NAMALWA (cell line): ENCODE measurements at regions not wholly inside any gene's neighbourhood (a gene's known extent, or its start where the extent isn't known, plus 50 kb on each side); places are given as distances from the start of the nearest gene placed in this dataset.
"Not testable (repeated sequence)": the region's sequence is repeated elsewhere in the genome, so short reads cannot be mapped to it uniquely, and the experiment has no call there.

Experiments
- DNase-seq: peaks from one replicate; pipeline ENCODE4 v3.0.0-alpha.2; 2015; ENCODE audit warnings: low spot score

DNA sequence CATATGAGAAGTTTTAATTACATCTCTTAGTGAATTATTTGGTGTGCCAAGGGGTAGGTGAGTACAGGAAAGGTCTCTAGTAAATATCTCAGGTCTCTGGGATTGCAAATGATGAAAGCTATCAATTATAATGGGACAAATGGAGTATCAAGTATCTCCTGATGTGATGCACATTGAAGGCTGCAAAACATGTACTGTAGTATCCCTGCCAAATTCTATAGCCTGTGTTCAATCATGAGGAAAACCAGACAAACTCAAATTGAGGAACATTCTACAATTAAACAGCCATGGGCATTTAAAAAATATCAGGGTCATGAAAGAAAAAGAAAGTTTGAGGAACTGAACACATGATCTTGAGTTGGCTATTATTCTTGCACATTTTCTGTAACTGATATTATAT is 665.4 kb upstream of the PABPC4L start:
- DNase-seq, result no peak

DNA sequence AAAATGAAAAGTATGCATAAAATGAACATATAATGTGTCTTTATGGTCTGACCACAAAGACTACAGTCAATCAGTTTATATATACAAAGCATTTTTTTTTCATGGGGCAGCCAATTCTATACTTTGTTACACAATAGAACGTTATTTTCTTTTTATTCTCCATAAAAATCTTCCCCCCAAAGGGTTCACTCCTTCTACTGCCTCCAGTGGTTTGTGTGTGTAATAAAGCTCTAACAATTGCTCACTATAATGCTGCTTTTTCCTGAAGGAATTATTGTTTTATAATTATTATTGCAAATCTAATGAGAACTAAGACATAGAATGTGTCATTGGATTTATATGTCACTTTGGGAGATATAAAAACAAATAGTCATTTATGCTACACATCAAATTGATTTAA is 664.1 kb upstream of the PABPC4L start:
- no peak for DNase-seq

DNA sequence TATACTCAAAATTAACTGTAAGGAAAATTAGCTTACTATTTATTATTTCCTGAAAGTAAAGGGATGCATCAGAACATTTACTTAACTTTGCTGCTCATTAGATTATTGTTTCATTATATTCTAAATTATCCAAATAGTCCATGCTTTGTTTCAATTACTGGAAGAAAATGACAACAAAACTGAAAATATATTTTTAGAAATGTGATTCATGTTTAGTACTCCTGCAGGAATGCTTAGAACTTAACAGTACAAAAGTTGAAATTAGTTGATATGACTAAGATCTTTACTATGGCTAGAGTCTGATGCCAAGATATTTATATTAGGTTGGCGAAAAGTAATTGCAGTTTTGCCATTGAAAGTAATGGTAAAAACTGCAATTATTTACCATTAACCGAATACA is 660.5 kb upstream of the PABPC4L start:
- DNase-seq, result no peak

DNA sequence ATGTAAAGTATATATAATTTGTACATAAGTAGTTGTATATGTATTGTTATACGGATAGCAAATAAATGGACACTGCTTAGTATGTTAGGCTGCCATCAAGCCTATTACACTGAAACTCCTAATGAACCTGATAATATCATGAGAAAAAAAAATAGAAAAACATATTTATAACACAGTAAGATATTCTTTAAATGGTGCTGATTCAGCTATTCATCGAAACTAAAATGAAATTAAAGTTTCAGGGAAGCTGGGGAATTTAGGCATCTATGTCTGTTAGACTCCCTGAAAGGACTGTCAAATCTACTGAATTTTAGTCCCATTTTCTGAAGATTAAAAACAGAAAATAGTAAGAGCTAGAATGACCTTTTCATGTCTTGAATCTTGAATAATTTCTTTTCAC is 647.1 kb upstream of the PABPC4L start:
- no peak for DNase-seq

DNA sequence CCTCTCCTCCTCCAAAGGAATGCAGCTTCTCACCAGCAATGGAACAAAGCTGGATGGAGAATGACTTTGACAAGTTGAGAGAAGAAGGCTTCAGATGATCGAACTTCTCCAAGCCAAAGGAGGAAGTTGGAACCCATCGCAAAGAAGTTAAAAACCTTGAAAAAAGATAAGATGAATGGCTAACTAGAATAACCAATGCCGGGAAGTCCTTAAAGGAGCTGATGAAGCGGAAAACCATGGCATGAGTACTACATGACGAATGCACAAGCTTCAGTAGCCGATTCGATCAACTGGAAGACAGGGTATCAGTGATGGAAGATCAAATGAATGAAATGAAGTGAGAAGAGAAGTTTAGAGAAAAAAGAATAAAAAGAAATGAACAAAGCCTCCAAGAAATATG is 629.2 kb upstream of the PABPC4L start:
- not testable (repeated sequence) for DNase-seq

DNA sequence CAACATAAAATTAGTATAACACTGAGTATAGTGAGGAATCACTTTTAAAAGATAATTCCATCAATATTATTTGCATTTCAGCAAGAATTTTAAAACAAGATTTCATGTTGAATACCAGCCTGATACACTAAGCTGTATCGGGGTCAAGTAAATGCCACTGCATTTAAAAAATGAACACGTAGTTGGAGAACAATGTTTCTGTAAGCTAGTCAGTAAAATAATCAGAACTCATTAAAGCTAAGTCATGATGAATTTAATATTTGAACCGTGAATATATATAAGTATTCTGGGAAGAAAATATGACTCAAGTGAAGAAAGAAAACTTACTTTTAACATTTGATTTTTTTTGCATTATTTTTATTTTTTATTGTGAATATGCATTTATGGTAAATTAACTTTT is 611.0 kb upstream of the PABPC4L start:
- no peak for DNase-seq

DNA sequence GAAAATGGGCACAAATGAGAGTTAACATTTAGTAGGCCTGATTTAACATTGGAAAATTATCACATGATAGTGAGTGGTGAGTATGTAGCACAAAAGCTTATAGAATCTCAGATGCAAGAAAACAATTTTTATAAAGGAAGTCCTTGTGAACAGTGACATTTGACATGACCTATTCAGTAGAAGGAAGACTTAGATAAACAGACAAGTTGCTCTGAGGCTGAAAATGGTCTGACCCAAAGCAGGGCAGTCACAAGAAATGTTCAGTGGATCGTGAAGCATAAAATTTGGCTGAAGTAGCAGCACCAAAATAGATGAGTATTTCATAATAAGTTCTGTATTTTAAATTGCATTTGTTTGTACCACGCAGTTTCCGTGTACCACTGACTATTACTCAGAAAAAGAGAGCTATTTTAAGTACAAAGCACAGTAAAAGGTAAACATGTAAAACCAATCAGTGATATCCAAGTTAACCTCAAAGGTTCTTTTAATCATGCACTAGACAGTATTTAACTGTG is 605.7 kb upstream of the PABPC4L start:
- DNase-seq, result peak; percentile 18

DNA sequence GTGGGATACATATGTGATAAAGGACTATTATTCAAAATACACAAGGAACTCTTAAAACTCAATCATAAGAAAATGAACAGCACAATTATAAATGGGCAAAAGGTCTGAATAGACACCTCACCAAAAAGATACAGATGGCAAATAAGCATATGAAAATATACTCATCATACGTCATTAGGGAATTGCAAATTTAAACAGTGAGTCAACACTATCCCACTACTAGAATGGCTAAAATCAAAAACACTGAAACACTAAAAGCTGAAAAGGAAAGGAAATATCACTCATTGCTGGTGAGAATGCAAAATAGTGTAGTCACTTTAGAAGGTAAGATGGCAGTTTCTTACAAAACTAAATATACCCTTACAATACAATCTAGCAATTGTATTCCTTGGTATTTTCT is 597.0 kb upstream of the PABPC4L start:
- DNase-seq, result no peak

DNA sequence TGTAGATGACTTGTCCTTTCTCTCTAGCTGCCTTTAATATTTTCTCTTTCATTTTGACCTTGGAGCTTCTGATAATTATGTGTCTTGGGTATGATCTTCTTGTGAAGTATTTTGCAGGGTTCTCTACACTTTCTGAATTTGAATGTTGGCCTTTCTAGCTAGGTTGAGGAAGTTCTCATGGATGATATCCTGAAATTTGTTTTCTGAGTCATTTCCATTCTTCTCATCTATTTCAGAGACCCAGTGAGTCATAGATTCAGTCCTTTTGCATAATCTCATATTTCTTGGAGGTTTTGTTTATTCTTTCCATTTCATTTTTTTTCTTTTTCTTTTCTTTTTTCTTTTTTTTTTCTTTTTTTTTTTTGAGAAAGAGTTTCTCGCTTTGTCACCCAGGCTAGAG is 585.7 kb upstream of the PABPC4L start:
- no peak for DNase-seq

DNA sequence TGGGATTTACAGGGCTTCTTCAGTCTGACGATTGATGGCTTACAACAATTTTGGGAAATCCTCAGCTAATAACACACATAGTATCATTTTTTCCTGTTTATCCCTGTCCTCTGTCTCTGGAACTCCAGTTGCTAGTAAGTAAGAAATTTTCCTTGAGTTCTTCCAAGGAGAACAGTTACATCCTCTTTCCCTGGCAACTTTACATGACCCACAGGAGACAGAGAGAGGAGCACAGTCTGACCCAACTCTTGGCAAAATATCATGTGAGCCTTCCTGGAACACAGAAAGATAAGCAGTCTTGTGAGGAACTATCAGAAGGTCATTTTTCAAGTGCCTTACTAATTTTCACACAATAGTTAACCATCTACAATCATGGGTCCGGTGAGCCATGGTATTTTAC is 578.7 kb upstream of the PABPC4L start:
- no peak for DNase-seq

DNA sequence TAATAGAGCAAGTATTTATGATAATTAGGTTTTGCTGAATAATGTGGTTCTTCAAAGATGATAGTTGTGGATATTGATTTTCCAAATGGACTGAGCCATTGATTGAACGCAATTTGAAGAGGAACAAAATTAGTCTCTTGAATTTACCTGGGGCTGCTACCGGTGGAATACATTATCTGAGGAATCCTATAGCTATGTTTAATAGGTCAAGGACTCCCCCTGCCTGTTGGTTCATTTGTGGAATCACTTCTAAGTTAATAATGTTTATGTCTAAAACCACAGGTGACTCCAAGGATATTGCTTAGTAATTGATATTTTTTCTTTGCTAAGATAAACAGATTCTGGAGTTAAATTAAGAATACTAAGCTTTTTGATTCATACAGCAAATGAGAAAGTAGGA is 576.0 kb upstream of the PABPC4L start:
- no peak for DNase-seq

DNA sequence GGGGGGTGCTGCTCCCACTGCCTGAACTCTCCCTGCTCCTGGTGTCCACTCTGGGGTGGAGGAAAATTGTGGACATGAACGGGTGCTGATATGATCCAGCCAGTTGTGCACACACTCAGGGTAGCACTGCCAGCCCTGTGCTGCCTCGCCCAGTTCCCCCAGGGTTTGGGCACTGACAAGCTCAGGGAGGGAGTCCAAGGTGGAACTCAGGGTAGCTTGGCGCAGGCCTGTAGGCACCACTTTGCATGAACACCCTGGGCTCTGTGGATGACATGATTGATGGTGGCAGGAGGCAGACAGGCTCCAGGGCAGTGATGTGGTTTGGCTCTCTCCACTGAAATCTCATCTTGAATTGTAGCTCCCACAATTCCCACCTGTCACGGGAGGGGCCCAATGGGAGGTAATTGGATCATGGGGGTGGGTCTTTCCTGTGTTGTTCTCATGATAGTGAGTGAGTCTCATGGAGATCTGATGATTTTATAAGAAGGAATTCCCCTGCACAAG is 572.0 kb upstream of the PABPC4L start:
- no peak for DNase-seq

DNA sequence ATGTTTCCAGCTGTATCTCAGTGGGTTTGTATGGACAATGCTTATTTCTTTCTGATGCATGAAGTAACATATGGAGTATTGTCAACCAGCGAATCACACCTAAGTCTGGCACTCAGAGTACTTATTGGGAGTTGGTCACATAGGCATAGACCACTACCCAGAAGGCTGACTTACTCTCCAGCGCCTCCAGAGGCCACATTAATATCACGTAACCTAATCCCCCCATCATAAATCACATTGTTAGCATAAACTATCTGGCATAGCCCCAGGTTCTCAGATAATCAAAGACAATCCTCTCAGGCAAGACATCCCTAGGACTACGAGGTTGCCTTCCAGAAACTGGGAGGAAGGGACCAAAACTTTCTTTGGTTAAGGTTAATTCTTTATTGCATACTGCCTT is 560.5 kb upstream of the PABPC4L start:
- DNase-seq, result peak; percentile 43

DNA sequence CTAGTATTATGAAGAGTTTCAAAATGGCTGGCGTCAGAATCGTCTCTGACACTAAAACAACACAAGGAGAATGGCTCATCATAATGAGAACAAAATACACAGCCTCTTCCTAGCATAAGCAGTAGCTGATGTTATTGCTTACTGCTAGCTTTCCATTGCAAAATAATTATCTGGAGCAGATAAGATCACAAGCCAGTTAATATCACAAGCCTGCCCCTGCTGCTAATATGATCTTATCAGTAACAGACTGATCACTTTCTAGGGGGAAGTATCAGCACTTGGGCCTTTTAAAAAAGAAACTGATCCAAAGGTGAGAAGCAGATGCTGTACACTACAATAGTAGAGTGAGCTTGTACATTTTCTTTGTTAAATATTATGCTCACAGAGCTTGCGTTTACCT is 554.8 kb upstream of the PABPC4L start:
- no peak for DNase-seq

DNA sequence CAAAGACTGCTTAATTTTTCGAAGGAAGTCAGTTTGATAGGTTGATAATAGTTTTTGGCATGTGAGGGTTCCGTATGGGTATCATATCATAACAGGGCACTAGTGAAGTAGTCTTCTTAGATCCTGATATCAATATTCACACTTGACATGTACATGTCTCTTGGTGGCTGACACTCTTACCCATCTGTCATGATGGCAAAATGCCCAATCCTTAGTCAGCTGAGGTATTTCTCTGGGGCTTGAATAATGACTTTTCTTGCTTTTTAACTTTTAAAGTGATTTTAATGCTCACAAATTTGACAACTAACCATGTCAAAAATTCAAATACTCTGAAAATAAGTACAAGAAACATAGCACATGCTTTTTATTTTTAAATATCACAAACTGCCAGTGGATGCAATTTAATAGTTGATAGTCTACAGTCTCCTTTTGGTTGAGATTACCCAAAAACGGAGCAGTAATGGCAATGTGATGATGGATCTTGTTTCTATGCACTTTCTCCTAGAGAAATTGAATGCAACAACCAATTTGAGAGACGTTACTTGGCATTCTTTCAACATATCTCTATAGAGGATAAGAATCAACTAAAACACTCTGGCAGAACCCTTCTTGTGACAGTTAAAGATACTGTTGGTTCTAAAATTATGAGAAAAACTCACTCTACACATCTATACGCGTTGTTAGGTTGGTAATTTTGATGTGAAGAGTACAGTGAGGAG is 552.9 kb upstream of the PABPC4L start:
- DNase-seq, result no peak

DNA sequence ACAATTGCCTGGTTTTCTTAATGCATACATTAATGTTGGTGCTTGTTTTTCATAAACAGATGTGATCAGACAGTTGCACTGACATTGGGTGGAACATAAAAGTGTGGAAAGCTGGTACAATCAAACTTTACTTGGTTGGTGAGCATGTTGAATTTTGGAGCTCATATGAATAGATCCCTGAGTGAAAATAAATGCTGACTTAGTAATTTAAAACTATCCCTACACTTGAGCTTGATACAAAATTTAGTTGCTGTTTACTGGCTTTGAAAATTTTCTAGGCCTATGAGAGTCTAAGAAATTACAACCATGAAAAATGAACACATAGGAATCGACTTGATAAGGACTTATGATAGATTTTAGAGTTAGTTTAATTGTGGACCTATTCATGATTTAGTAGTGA is 551.8 kb upstream of the PABPC4L start:
- DNase-seq, result no peak

DNA sequence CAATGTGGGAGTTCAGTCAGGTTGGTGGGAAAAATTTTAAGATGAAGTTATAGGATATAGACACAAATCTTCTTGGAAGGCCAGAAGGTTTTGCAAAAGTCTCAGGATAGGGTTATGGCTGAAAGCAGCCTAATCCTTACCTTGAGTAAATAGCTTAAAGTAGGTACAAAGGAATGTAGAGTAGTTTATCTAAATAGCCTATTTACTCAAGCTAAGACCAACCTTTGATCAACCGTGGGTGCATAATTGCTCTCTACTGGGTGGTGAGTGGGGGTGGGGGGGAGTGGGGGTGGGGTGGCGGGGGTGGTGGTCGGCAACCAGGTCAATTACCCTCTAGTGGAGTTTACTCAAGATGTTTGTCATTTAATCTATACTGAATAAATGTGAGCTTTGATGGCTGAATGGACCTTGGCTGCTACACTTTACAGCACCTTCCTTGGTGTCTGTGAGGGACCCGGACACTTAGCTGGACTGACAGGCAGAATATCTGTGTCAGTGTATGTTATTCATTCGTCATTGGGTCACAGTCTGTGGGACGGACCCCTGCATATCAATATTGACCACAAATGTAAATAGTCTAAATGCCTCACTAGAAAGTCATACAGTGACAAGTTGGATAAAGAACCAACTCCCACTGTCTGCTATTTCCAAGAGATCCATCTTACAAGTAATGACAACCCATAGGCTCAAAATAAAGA is 545.7 kb upstream of the PABPC4L start:
- DNase-seq, result no peak

DNA sequence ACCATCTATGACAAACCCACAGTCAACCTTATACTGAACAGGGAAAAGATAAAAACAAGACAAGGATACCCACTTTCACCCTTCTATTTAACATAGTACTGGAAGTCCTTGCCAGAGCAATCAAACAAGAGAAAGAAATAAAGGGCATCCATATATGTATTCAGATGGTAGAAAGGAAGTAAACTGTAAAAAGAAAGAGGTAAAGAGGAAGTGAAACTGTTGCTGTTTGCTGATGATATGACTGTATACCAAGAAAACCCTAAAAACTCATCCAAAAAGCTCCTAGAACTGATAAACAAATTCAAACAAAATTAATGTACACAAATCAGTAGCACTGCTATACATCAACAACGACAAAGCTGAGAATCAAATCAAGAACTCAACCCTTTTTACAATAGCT is 538.7 kb upstream of the PABPC4L start:
- DNase-seq, result peak; percentile 15

DNA sequence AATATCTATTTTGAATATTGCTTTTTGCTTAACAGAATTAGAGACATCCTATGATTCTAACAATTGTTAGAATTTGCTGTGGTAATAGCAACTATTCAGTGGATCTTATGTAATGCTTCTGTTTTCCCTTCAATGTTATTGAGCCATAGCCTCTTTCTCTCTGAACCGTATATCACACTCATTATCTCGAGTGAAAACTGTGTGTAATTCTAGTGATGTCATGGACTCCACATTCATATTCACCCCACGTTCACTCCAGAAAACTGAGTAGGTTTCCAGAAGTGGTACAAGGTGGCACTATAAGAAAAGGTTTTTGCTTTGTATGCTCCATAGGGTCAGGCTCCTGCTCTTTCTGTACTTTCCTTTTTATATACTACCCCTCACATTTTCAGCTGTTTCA is 534.3 kb upstream of the PABPC4L start:
- DNase-seq, result no peak

DNA sequence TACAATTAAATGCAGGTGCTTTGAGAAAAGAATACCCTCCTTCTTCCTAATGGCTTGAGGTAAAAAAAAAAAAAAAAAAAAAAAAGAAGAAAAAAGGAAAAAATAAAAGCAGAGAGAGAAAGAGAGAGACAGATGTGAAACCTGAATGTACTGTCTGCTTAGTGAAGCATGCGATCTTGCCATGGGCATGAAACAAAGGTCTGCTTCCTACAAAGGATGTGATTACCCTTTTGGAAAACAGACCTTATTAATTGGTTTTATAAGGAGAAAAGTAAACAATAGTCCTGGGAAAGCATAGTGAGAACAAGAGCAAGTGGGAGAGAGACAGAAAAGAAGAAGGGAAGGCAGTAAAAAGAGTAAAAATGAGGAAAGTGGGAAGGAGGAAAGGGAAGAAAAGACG is 526.1 kb upstream of the PABPC4L start:
- DNase-seq, result no peak

DNA sequence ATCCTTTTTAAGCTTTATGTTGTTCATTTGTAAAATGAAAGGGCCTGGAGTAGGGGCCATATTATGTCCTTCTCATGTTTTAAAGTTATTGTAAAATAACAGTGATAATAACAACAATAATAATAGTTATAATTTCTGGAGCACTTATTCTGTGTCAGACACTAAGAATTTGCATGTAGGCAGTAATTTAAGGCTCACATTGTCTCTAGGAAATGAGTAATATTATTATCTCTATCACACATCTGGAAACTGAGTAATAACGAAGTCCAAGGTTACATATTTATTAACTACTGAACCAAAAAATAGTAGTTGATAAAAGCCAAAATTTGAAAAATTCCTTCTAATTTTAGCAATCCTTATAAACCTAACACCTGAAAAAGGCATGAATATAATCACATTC is 520.7 kb upstream of the PABPC4L start:
- no peak for DNase-seq

DNA sequence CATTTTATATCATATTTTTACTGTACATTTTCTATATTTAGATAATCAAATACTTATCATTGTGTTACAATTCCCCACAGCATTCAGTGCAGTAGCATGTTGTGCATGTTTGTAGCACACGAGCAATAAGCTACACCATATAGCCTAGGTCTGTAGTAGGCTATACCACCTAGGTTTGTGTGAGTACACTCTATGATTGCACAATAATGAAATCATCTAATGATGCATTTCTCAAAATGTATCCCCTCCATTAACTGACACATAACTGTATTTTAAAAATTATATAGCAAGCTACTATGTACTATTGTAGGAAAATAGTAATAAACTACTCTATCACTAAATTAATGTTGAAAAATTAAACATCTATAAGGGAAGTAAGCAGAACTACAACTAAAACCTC is 518.4 kb upstream of the PABPC4L start:
- no peak for DNase-seq

DNA sequence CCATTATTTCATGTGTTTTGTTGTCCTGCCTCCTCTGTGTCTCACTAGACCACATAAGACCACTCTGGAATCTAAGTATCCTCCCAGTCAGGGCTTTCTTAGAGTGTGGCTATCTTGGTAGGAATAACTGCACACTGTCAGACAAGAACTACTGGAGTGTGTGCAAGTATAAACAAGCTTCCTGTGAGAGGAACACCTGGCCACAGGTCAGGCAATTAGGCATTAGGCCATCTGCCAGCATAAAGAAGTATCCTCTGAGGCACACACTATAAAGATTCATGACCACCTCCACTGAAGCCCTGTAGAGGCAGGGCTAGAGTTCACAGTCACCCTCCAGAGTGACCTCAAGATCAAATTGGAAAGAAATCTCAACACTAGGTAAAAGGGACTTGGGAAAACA is 507.0 kb upstream of the PABPC4L start:
- DNase-seq, result no peak

DNA sequence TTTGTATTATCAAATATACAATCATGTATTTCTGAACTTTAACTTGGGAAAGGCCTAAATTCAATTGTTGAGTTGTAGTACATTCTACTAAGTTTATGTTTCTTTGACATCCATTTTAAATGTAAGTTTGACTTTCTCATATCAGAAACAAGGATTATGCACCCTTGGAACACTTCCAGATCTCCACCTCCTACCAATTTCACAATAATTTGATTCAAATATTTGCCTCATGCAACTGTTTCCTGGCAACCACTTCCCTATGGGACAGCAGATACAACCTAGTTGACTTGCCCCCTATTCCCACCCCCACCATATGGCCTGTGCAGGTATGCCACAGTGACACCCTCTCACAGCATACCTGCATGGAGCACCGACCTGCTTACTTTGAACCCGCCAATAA is 506.4 kb upstream of the PABPC4L start:
- no peak for DNase-seq
